GM12878 (cell line): ENCODE measurements at regions not wholly inside any gene's neighbourhood (a gene's known extent, or its start where the extent isn't known, plus 50 kb on each side); places are given as distances from the start of the nearest gene placed in this dataset.

Source experiments
- ATAC-seq: fragments of 200-7000 bp; cut with Tn5 transposase; 3 replicates; pipeline ENCODE4 v1.9.1; 2020; ENCODE audit warnings: mild to moderate bottlenecking, moderate library complexity
- BruUV-seq: library from RNA; stranded (reverse); fragments of 400-500 nt; replicated peaks from 2 replicates; lab custom pipeline; 2021; lab: Mats Ljungman, UMichigan
- CTCF ChIA-PET: fragments of 300-600 bp; sonication (Branson Sonifier 250); formaldehyde crosslinking; extraction: SDS; loops from one replicate; lab custom pipeline; 2021; ENCODE audit warnings: inconsistent platforms; lab: Yijun Ruan, JAX
- POLR2A ChIA-PET: fragments of 350-600 bp; formaldehyde crosslinking; extraction: SDS; loops from one replicate; lab custom pipeline; 2021; ENCODE audit warnings: inconsistent platforms; lab: Charles Lee
- RAD21 ChIA-PET: fragments of 300-600 bp; sonication (Branson Sonifier 250); formaldehyde crosslinking; loops from one replicate; lab custom pipeline; 2023; ENCODE audit warnings: antibody characterized with exemption; ENCODE audit not compliant: unreplicated experiment; lab: Charles Lee
- SMC1A ChIA-PET: fragments of 300-600 bp; sonication (Branson Sonifier 250); formaldehyde crosslinking; loops from one replicate; lab custom pipeline; 2023; ENCODE audit not compliant: unreplicated experiment, uncharacterized antibody; lab: Charles Lee
- DNase-seq: peaks from one replicate; pipeline ENCODE4 v3.0.0-alpha.2; 2011; ENCODE audit warnings: low read depth, low spot score
- FAIRE-seq: peaks from 3 replicates; lab custom pipeline; 2011; peaks lifted over from hg19 to GRCh38; lab: Jason Lieb, UNC
- H2AFZ ChIP-seq: 2 replicates; pipeline ENCODE4 v1.6.0; 2011; ENCODE audit warnings: low read depth, low read length, control low read depth; ENCODE audit not compliant: control insufficient read depth
- H3K27ac ChIP-seq: 2 replicates; pipeline ENCODE4 v1.5.1; 2011; ENCODE audit warnings: control low read depth; ENCODE audit not compliant: control insufficient read depth, insufficient read depth
- H3K27me3 ChIP-seq, 2 experiments: replicated peaks in 1 of 2; 2 replicates each; pipeline versions ENCODE4 v1.6.0 to v1.6.1; 2011; ENCODE audit warnings: low read length in 1 of 2; ENCODE audit not compliant: control insufficient read depth in 2 of 2, insufficient read depth in 2 of 2
- H3K36me3 ChIP-seq, 2 experiments: 2 replicates each; pipeline ENCODE4 v1.5.1; 2011; ENCODE audit warnings: low read length in 1 of 2; ENCODE audit not compliant: control insufficient read depth in 2 of 2, insufficient read depth in 2 of 2
- H3K4me1 ChIP-seq: 2 replicates; pipeline ENCODE4 v1.6.1; 2011; ENCODE audit warnings: mild to moderate bottlenecking, low read length, moderate library complexity, mixed read lengths; ENCODE audit not compliant: control insufficient read depth, insufficient read depth
- H3K4me2 ChIP-seq: 2 replicates; pipeline ENCODE4 v1.6.0; 2011; ENCODE audit warnings: control low read depth; ENCODE audit not compliant: control insufficient read depth, insufficient read depth
- H3K4me3 ChIP-seq: fragments of 200-600 bp; sonication (generic); 2 replicates; pipeline ENCODE4 v1.5.1; 2016
- H3K79me2 ChIP-seq: 2 replicates; pipeline ENCODE4 v1.6.0; 2011; ENCODE audit warnings: low read length; ENCODE audit not compliant: control insufficient read depth, insufficient read depth
- H3K9ac ChIP-seq: 2 replicates; pipeline ENCODE4 v1.8.0; 2011; ENCODE audit warnings: low read length, control low read depth, mixed read lengths; ENCODE audit not compliant: control insufficient read depth, insufficient read depth
- H3K9me3 ChIP-seq: replicated peaks from 3 replicates; pipeline ENCODE4 v1.5.1; 2011; ENCODE audit warnings: mild to moderate bottlenecking, low read length; ENCODE audit not compliant: control insufficient read depth, insufficient read depth
- H4K20me1 ChIP-seq: 2 replicates; pipeline ENCODE4 v1.6.0; 2011; ENCODE audit not compliant: control insufficient read depth, insufficient read depth
- ATF2 ChIP-seq: IDR thresholded peaks from 2 replicates; pipeline ENCODE4 v1.6.1; 2012; ENCODE audit warnings: low read length, inconsistent platforms
- BCL11A ChIP-seq: IDR thresholded peaks from 2 replicates; pipeline ENCODE4 v1.6.1; 2011; ENCODE audit warnings: low read depth, low read length
- CBFB ChIP-seq: IDR thresholded peaks from 2 replicates; pipeline ENCODE4 v1.6.1; 2016; ENCODE audit warnings: antibody characterized with exemption, low read depth
- CHD4 ChIP-seq: fragments of 200-600 bp; sonication (generic); IDR thresholded peaks from 2 replicates; pipeline ENCODE4 v1.6.1; 2016; ENCODE audit warnings: mild to moderate bottlenecking
- EGR1 ChIP-seq, 2 experiments: IDR thresholded peaks; 1 replicate in 1 of 2; 2 replicates in 1 of 2; pipeline ENCODE4 v1.6.1; 2011 to 2012; ENCODE audit warnings: low read depth in 2 of 2, low read length in 2 of 2, borderline replicate concordance in 1 of 2, mild to moderate bottlenecking in 1 of 2, moderate library complexity in 1 of 2
- ELK1 ChIP-seq: IDR thresholded peaks from 2 replicates; pipeline ENCODE4 v1.6.1; 2012; ENCODE audit warnings: low read depth, low read length, improper control_type of control experiment
- HDGF ChIP-seq: fragments of 450-650 bp; IDR thresholded peaks from 2 replicates; pipeline ENCODE4 v1.6.1; 2016; ENCODE audit warnings: antibody characterized with exemption
- IRF3 ChIP-seq: fragments of 450-650 bp; IDR thresholded peaks from 2 replicates; pipeline ENCODE4 v1.6.1; 2014; ENCODE audit warnings: mild to moderate bottlenecking
- MEF2A ChIP-seq: IDR thresholded peaks from 2 replicates; pipeline ENCODE4 v1.6.1; 2011; ENCODE audit warnings: low read depth, mild to moderate bottlenecking, low read length, moderate library complexity; ENCODE audit not compliant: insufficient read depth
- MTA2 ChIP-seq: fragments of 450-650 bp; IDR thresholded peaks from 2 replicates; pipeline ENCODE4 v1.6.1; 2016; ENCODE audit warnings: low read depth, mild to moderate bottlenecking, moderate library complexity
- NFYB ChIP-seq: IDR thresholded peaks from 2 replicates; pipeline ENCODE4 v1.6.1; 2011; ENCODE audit warnings: low read depth, mild to moderate bottlenecking, low read length, improper control_type of control experiment, moderate library complexity; ENCODE audit not compliant: insufficient read depth
- RAD51 ChIP-seq: fragments of 450-650 bp; IDR thresholded peaks from 2 replicates; pipeline ENCODE4 v1.6.1; 2016; ENCODE audit warnings: moderate library complexity, mild to moderate bottlenecking, inconsistent platforms
- RUNX3 ChIP-seq: IDR thresholded peaks from 2 replicates; pipeline ENCODE4 v1.6.1; 2012; ENCODE audit warnings: low read length, inconsistent platforms
- SMAD5 ChIP-seq: IDR thresholded peaks from 2 replicates; pipeline ENCODE4 v1.6.1; 2016; ENCODE audit warnings: antibody characterized with exemption, low read depth
- TCF3 ChIP-seq: IDR thresholded peaks from 2 replicates; pipeline ENCODE4 v1.6.1; 2012; ENCODE audit warnings: low read depth, mild to moderate bottlenecking, low read length, borderline replicate concordance; ENCODE audit not compliant: insufficient read depth
- WRNIP1 ChIP-seq: IDR thresholded peaks from 2 replicates; pipeline ENCODE4 v1.6.1; 2011; ENCODE audit warnings: low read depth, low read length, improper control_type of control experiment, borderline replicate concordance
- YBX1 ChIP-seq: fragments of 450-650 bp; IDR thresholded peaks from 2 replicates; pipeline ENCODE4 v1.6.1; 2016; ENCODE audit warnings: antibody characterized with exemption
- ZBTB11 ChIP-seq: fragments of 450-650 bp; formaldehyde crosslinking; IDR thresholded peaks from 2 replicates; pipeline ENCODE4 v1.5.0; 2022; ENCODE audit warnings: mild to moderate bottlenecking, missing genetic modification characterization
- whole genome bisulfite sequencing: methylation state at CpG from one replicate; pipeline ENCODE4 v1.1.6; 2016; ENCODE audit warnings: low lambda C conversion rate; ENCODE audit not compliant: insufficient replicate concordance, insufficient coverage; ENCODE audit errors: missing lambda C conversion rate; 5-methylcytosine and 5-hydroxymethylcytosine counted together
- in situ Hi-C: fragments of 300-500 bp; cut with MboI; formaldehyde crosslinking; loops from 9 replicates; pipeline ENCODE4 v1.14.3; 2018; ENCODE audit warnings: mixed read lengths
- intact Hi-C: fragments of 100-400 bp; cut with micrococcal nuclease; formaldehyde crosslinking; loops from one replicate; pipeline ENCODE4 v1.14.2; 2022; ENCODE audit not compliant: unreplicated experiment

DNA sequence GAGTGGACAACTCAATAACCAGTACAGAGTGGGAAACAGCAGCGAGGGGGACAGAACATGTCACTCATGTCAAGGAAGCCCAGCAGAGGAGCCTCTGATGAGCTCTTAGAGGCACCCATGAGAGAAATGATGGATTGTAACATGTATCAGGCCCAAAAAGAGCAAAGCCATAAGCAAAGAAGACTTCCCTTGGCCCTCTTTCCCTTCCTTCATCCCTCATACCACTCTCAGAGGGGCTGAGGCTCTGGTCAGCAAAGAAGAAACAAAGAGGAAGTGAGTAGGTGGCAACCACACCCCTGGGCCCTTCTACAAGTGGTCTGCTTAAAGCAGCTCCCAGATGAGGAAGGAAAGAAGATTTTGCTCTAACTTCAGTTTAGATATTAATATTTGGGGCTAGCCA, 112.8 kb downstream of the CDC42EP3 start:
- H3K9me3 ChIP-seq, result peaks cover 7% of the 10 kb centered on the region
- no peak for DNase-seq
- CTCF ChIA-PET, result interaction anchor here (0.7 to 4.6 kb wide), 14 partner anchors 9 to 319 kb away, joined by 3 to 24 read pairs (median 6); no protein-coding TSS in a partner anchor
- ATAC-seq, result peak; percentile 85
- no TSS peak for BruUV-seq
- SMC1A ChIA-PET, result interaction anchor here (1.0 to 14.3 kb wide), 23 partner anchors 10 to 319 kb away, joined by 3 to 246 read pairs (median 6); no protein-coding TSS in a partner anchor
- POLR2A ChIA-PET, result interaction anchor here (0.6 to 9.1 kb wide), 16 partner anchors 9 to 1211 kb away, joined by 3 to 74 read pairs (median 6); no protein-coding TSS in a partner anchor
- H3K27ac ChIP-seq, result peak overlapping the region; percentile 36
- FAIRE-seq, result peak; percentile 7
- intact Hi-C loops, result no loop called here
- peak overlapping the region; percentile 34; the same call in 1 of the 2 replicates for H3K4me2 ChIP-seq
- H3K79me2 ChIP-seq, result no peaks in the 10 kb centered on the region; the same call in none of the 2 replicates
- H3K4me3 ChIP-seq, result no peak overlapping the region
- RAD21 ChIA-PET, result interaction anchor here (0.6 to 7.8 kb wide), 20 partner anchors 9 to 319 kb away, joined by 3 to 95 read pairs (median 5); partner anchors contain the start of gene CDC42EP3
- no peaks in the 10 kb centered on the region for H4K20me1 ChIP-seq
- no peaks in the 10 kb centered on the region for H3K36me3 ChIP-seq
- H3K9ac ChIP-seq, result peak overlapping the region; percentile 3; the same call in 1 of the 2 replicates
- WGBS, result 60% methylated on average over 1 of the region's 1 CpG
- H2AFZ ChIP-seq, result peak overlapping the region; percentile 63
- peaks cover 61% of the 10 kb centered on the region for H3K4me1 ChIP-seq
- in situ Hi-C loops, result no loop called here
- no peaks in the 10 kb centered on the region for H3K27me3 ChIP-seq
- no peak for TF ChIP-seq ZBTB11
- TF ChIP-seq CHD4, result no peak
- TF ChIP-seq EGR1 (IDR thresholded peaks at IDR 0.05; ENCODE audit: borderline replicate concordance in 1 of 2, low read depth in 2 of 2, low read length in 2 of 2), result peak in 1 of 2 experiments; percentile 41; a peak in 1 of 3 replicates
- TF ChIP-seq ATF2, result peak; percentile 43; the same call in 1 of the 2 replicates
- TF ChIP-seq YBX1, result no peak
- peak; percentile 46; the same call in 1 of the 2 replicates for TF ChIP-seq BCL11A
- no peak for TF ChIP-seq MEF2A
- peak; percentile 40; the same call in 1 of the 2 replicates for TF ChIP-seq MTA2
- no peak for TF ChIP-seq WRNIP1
- TF ChIP-seq ELK1, result no peak
- 0 out of 2 replicates have a peak, but pooled peaks have one; percentile 24 for TF ChIP-seq NFYB
- TF ChIP-seq TCF3, result no peak
- no peak for TF ChIP-seq SMAD5
- no peak for TF ChIP-seq IRF3
- peak; percentile 87 for TF ChIP-seq RUNX3
- no peak for TF ChIP-seq RAD51
- peak; percentile 42; the same call in 1 of the 2 replicates for TF ChIP-seq CBFB
- peak; percentile 34; the same call in 1 of the 2 replicates for TF ChIP-seq HDGF
